Neural progenitor cell (in vitro differentiated cells): ENCODE measurements at regions not wholly inside any gene's neighbourhood (a gene's known extent, or its start where the extent isn't known, plus 50 kb on each side); places are given as distances from the start of the nearest gene placed in this dataset.

Experiments
- EZH2phosphoT487 ChIP-seq: fragments of 200-600 bp; sonication (generic); IDR thresholded peaks from 2 replicates; pipeline ENCODE4 v1.6.1; 2017; ENCODE audit warnings: antibody characterized with exemption
- TF ChIP-seq, protein P1 (sequence below): fragments of 200-600 bp; sonication (generic); IDR thresholded peaks from 2 replicates; pipeline ENCODE4 v1.5.1; 2017; ENCODE audit warnings: antibody characterized with exemption, mild to moderate bottlenecking

- TF ChIP-seq, protein P1, sequence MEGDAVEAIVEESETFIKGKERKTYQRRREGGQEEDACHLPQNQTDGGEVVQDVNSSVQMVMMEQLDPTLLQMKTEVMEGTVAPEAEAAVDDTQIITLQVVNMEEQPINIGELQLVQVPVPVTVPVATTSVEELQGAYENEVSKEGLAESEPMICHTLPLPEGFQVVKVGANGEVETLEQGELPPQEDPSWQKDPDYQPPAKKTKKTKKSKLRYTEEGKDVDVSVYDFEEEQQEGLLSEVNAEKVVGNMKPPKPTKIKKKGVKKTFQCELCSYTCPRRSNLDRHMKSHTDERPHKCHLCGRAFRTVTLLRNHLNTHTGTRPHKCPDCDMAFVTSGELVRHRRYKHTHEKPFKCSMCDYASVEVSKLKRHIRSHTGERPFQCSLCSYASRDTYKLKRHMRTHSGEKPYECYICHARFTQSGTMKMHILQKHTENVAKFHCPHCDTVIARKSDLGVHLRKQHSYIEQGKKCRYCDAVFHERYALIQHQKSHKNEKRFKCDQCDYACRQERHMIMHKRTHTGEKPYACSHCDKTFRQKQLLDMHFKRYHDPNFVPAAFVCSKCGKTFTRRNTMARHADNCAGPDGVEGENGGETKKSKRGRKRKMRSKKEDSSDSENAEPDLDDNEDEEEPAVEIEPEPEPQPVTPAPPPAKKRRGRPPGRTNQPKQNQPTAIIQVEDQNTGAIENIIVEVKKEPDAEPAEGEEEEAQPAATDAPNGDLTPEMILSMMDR = no peak
- TF ChIP-seq EZH2phosphoT487 = no peak
These were observed 710.0 kb downstream of the LRFN5 start for GRCh38 chr14:42316693-42317092.
